GM12801 (cell line): ENCODE measurements at regions not wholly inside any gene's neighbourhood (a gene's known extent, or its start where the extent isn't known, plus 50 kb on each side); places are given as distances from the start of the nearest gene placed in this dataset.

Experiments
- TF ChIP-seq, protein P1 (sequence below): IDR thresholded peaks from one replicate; pipeline ENCODE4 v1.5.1; 2011; ENCODE audit warnings: control low read depth; ENCODE audit not compliant: insufficient read length; ENCODE audit errors: extremely low read depth

DNA sequence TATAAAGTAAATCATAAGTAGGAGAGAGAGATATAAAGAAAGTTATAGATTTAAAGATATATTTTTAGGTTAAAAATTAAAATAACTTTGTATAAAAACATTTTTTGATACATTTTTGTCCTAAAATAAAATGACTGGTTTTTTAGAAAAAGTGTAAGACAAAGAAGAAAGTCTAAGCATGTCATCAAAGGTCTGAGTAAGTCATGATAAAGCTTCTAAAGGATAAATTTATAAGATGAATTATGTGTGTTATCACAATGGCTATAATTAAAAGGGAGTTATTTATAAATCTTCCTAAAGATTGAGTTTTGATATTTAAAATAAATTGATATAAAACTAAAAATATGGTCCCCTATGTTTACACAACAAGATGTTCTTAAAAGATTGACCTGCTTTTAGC is 370.9 kb downstream of the PTPRU start:
- TF ChIP-seq, protein P1, sequence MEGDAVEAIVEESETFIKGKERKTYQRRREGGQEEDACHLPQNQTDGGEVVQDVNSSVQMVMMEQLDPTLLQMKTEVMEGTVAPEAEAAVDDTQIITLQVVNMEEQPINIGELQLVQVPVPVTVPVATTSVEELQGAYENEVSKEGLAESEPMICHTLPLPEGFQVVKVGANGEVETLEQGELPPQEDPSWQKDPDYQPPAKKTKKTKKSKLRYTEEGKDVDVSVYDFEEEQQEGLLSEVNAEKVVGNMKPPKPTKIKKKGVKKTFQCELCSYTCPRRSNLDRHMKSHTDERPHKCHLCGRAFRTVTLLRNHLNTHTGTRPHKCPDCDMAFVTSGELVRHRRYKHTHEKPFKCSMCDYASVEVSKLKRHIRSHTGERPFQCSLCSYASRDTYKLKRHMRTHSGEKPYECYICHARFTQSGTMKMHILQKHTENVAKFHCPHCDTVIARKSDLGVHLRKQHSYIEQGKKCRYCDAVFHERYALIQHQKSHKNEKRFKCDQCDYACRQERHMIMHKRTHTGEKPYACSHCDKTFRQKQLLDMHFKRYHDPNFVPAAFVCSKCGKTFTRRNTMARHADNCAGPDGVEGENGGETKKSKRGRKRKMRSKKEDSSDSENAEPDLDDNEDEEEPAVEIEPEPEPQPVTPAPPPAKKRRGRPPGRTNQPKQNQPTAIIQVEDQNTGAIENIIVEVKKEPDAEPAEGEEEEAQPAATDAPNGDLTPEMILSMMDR: no peak

- TF ChIP-seq, protein P1: no peak
Measured at GRCh38 chr1:29603622-29604021, 367.3 kb downstream of the PTPRU start.

DNA sequence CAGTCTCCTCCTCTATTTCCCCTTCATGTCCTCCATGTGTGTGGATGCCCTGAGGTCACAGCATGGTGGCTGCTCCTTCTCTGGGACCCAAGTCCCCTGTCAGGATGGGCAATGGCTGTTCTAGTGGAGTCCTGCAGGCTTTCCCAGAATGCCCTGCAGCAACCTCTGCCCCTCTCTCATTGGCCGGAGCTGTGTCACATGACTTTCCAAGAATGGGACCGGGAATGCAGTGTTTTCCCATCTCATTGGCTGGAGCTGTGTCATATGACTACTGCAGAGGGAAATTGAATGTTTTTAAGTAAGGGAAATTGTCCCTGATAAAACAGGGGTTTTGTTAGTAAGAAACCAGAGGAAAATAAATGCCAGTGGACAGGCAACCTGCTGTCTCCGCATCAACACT is 365.9 kb downstream of the PTPRU start:
- TF ChIP-seq, protein P1: no peak

DNA sequence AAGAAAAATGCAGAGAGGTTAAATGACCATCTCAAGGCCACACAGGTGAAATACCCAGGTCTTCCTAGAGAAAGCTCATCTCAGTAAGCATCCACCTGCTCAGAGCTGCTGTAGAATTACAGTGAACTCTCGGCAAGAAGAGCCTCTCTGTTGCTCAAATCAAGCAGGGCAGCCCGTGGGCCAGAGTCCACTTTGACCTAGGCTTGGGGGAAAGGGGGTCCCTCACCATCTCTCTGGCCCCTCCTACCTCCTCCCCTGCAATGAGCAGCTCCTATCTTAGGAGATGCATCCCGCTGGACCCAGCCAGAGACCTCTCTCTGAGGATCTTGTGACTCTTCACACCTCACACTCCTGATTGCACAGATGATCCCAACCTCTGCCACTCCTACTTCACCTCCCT is 364.7 kb downstream of the PTPRU start:
- TF ChIP-seq, protein P1: no peak

GRCh38 chr1:29599826-29600225 is 363.5 kb downstream of the PTPRU start:
- TF ChIP-seq, protein P1: no peak

DNA sequence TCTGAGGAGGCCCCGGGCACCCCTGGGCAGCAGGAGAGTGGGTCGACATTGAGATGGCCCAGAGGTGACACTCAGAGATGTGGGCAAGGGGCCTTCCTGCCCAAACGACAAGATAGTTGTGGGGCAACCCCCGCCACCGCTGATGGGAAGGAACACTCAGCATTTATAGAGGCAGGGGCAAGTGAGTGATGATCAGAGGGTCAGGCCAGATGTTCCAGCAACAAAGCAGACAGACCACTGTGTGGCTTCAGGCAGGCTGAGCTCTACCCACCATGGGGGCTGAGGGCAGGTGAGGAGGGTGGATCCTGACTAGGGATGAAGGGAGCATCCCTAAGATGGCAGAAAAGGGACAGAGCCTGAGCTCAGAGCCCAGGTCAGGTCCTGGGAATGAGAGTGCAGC is 362.7 kb downstream of the PTPRU start:
- TF ChIP-seq, protein P1: no peak

DNA sequence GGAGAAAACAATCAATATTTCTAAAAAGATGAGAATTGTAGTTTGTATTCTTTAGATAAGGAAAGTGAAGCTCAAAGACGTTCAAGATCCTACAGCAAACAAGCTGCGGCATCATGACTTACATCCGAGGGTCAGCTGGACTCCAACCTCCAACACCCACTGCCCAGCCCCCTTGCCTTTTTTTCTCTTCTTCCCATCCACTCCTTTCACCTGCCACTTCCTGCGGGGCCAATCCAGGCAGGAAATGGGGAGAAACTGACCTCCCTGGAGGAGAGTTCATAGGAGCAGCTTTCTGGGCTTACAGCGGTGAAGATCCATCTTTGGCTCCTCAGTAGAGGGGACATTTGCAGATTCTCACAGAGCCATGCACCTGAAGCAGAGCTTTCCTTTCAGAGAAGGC is 361.5 kb downstream of the PTPRU start:
- TF ChIP-seq, protein P1: no peak
